H1 (cell line): ENCODE measurements at regions not wholly inside any gene's neighbourhood (a gene's known extent, or its start where the extent isn't known, plus 50 kb on each side); places are given as distances from the start of the nearest gene placed in this dataset.
"Not testable (repeated sequence)": the region's sequence is repeated elsewhere in the genome, so short reads cannot be mapped to it uniquely, and the experiment has no call there.

ENCODE experiments used
- CTCF ChIP-seq, 3 experiments: IDR thresholded peaks; 1 replicate in 2 of 3; 2 replicates in 1 of 3; pipeline versions ENCODE4 v1.5.1 to v1.6.1; 2011; ENCODE audit warnings: low read length in 3 of 3, mild to moderate bottlenecking in 3 of 3, inconsistent platforms in 2 of 3, low read depth in 1 of 3, moderate library complexity in 1 of 3; ENCODE audit not compliant: insufficient read depth in 1 of 3; ENCODE audit errors: control extremely low read depth in 1 of 3
- EP300 ChIP-seq, 2 experiments: IDR thresholded peaks; 1 replicate in 1 of 2; 2 replicates in 1 of 2; pipeline ENCODE4 v1.6.1; 2011 to 2012; ENCODE audit warnings: low read depth in 2 of 2, low read length in 2 of 2, mild to moderate bottlenecking in 2 of 2, borderline replicate concordance in 1 of 2, inconsistent platforms in 1 of 2, moderate library complexity in 1 of 2
- JUN ChIP-seq: IDR thresholded peaks from 2 replicates; pipeline ENCODE4 v1.6.1; 2011; ENCODE audit warnings: low read depth, mild to moderate bottlenecking, improper control_type of control experiment, low read length
- NRF1 ChIP-seq: IDR thresholded peaks from 2 replicates; pipeline ENCODE4 v1.6.1; 2011; ENCODE audit warnings: mild to moderate bottlenecking, low read depth, low read length, improper control_type of control experiment
- ZNF274 ChIP-seq: IDR thresholded peaks from 2 replicates; pipeline ENCODE4 v1.7.0; 2012; ENCODE audit warnings: low read length, borderline replicate concordance; ENCODE audit errors: extremely low read depth

GRCh38 chr3:125775606-125776294, 180.5 kb upstream of the OSBPL11 start:
- TF ChIP-seq CTCF (IDR thresholded peaks at IDR 0.05; ENCODE audit: control extremely low read depth in 1 of 3, insufficient read depth in 1 of 3, low read depth in 1 of 3, low read length in 3 of 3); JUN; ZNF274; EP300 (IDR thresholded peaks at IDR 0.05; ENCODE audit: borderline replicate concordance in 1 of 2, low read depth in 2 of 2, low read length in 2 of 2); NRF1: not testable (repeated sequence)
